GM21576 (cell line): ENCODE measurements at regions not wholly inside any gene's neighbourhood (a gene's known extent, or its start where the extent isn't known, plus 50 kb on each side); places are given as distances from the start of the nearest gene placed in this dataset.

ENCODE experiments used
- ATAC-seq: cut with Tn5 transposase; IDR thresholded peaks from one replicate; pipeline ENCODE4 v1.9.1; 2021; ENCODE audit warnings: mild to moderate bottlenecking, moderate library complexity; ENCODE audit not compliant: unreplicated experiment

GRCh38 chr14:38850664-38851063 is 252.4 kb downstream of the SEC23A start:
- ATAC-seq, result no peak

- ATAC-seq, result no peak
These were observed 254.6 kb downstream of the SEC23A start for GRCh38 chr14:38848243-38848935.

GRCh38 chr14:38847161-38847560 is 255.9 kb downstream of the SEC23A start:
- no peak for ATAC-seq

- ATAC-seq, result no peak
These were observed 263.2 kb downstream of the SEC23A start for GRCh38 chr14:38839694-38840365.

- ATAC-seq, result no peak
These were observed 264.1 kb downstream of the SEC23A start for GRCh38 chr14:38838979-38839323.

GRCh38 chr14:38838049-38838978 is 264.7 kb downstream of the SEC23A start:
- ATAC-seq, result no peak

- ATAC-seq, result no peak
These were observed 265.5 kb downstream of the SEC23A start for GRCh38 chr14:38837343-38838048.

GRCh38 chr14:38836539-38836938 is 266.5 kb downstream of the SEC23A start:
- no peak for ATAC-seq

- ATAC-seq, result no peak
These were observed 267.2 kb downstream of the SEC23A start for GRCh38 chr14:38835874-38836273.

GRCh38 chr14:38828183-38828827 is 274.7 kb downstream of the SEC23A start:
- no peak for ATAC-seq

- no peak for ATAC-seq
These were observed 278.3 kb downstream of the SEC23A start for GRCh38 chr14:38824706-38825105.

- ATAC-seq, result no peak
These were observed 284.5 kb downstream of the SEC23A start for GRCh38 chr14:38818555-38818954.

GRCh38 chr14:38808734-38809455 is 294.1 kb downstream of the SEC23A start:
- no peak for ATAC-seq

GRCh38 chr14:38799671-38800070 is 303.4 kb downstream of the SEC23A start:
- ATAC-seq, result no peak

- no peak for ATAC-seq
These were observed 308.4 kb downstream of the SEC23A start for GRCh38 chr14:38794677-38795076.

GRCh38 chr14:38791862-38792261 is 311.2 kb downstream of the SEC23A start:
- ATAC-seq, result no peak

- ATAC-seq, result no peak
These were observed 312.1 kb downstream of the SEC23A start for GRCh38 chr14:38790916-38791315.

GRCh38 chr14:38789805-38790204 is 313.2 kb downstream of the SEC23A start:
- no peak for ATAC-seq

- no peak for ATAC-seq
These were observed 315.0 kb downstream of the SEC23A start for GRCh38 chr14:38788060-38788459.

- no peak for ATAC-seq
These were observed 316.1 kb downstream of the SEC23A start for GRCh38 chr14:38786921-38787320.
